D341Med (cell line): ENCODE measurements at regions not wholly inside any gene's neighbourhood (a gene's known extent, or its start where the extent isn't known, plus 50 kb on each side); places are given as distances from the start of the nearest gene placed in this dataset.

Source experiments
- DNase-seq: peaks from one replicate; pipeline ENCODE4 v3.0.0; 2012; ENCODE audit warnings: low spot score

DNA sequence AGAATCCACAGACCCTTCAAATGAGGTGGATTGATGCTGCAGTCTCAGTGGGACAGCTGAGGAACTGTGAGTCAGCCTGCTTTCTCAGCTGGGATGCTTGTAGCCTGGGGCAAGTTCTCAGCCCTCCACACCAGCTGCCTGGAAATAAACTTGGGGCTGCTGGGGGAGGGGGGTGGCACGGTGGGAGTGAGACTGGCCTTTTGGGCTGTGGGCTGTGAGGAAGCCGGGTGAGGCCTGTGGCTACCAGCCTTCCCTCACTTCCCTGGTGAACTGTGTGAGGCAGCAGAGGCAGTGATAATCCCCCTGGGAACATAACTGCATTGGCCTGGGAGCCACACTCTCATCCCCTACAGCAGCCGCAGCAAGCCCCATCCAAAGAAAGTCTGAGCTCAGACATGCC is 114.5 kb upstream of the GUCY1A1 start:
- DNase-seq = no peak

DNA sequence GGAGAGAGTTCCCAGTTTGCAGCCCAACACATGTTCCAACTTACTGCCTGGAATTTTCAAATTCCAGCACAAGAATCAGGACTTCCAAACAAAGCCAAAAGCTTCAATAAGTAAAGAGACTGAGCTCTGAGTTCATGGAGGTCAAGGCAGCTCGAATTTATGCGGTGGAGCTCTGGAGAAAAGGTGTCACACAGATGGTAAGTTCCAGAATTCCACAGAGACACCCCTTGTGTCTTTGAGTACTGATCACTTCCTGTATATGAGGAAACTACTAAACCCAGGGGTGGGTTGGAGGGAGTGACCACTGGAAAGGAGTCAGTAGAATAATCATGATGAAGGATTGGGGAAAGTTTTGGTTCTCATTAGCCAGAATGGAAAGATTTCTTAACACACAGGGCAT is 118.5 kb upstream of the GUCY1A1 start:
- no peak for DNase-seq

DNA sequence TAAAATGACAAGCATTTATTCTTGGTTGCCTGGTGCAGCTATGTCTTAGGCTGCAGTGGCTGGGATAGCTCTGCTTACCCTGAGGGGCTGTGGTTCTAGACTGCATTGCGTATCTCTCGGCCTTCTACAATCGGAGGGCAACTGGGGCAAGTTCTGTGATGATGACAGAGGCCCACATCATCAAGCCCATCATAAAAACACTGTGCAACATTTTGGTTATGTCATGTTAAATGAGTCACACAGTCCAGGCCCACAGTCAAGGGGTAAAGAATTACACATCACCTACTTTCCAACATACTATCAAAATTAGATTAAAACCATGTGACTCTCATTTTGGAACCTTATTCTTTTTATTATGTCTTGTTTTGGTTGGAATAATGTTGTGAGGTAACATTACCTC is 120.2 kb upstream of the GUCY1A1 start:
- DNase-seq = no peak

DNA sequence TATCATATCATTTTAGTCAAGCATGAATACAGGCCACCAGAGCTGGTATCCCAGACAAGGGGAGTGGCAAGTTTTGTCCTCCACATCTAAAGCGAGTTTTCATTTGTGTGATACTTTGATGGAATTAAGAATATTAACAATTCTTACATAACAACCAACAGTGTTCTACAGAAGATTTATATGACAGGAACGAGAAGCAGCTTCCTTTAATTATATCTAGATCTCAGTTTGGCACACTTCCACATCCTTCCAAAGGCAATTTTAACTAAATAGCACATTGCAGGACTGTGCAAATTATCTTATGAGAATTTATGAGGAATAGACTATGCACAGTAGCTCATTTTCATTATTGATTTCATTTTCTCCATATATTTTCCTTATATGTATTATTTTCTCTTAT is 121.2 kb upstream of the GUCY1A1 start:
- DNase-seq = no peak

DNA sequence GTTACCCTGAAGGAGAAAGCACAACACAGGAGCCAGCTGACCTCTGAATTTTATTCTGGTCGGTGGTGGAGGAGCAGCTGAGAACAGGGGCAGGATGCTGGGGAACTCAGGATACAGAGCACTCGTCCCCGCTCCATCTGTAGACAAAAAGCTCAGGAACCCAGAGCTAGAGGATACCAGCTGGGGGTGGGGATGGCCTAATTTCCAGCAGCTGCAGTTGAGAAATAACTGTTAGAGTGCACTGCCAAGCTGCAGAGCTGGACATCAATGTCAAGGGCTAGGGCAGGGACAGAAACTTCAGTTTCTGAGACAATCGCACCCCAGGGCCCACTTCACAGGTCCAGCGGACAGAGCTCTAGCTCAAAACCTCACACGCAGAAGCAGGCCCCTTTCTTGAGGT is 122.1 kb upstream of the GUCY1A1 start:
- no peak for DNase-seq

DNA sequence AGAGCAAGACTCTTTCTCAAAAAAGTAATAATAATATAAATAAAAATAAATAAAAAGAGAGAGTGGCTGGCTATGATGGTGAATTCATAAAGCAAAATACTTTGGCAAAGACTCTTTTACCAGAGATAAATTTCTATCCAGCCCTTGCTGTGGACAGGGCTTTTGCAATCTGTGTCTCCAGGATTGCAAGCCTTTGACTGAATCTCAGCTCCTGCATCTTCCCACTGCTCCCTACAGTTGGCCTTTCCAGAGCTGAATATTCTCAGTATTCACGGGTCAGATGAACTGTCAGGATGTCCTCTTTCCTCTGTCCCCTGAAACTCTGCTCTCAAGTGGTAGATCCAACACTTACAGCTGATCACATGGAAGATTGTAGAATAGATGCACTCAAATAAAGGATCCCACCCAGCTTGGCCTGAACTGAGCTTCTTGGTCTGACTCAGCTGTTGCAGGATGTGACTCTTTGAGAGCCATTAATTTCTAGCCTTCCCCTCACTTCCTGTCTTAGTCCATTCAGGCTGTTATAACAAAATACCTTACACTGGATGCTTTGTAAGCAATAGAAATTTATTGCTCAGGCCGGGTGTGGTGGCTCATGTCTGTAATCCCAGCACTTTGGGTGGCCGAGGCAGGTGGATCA is 123.4 kb upstream of the GUCY1A1 start:
- DNase-seq = no peak

DNA sequence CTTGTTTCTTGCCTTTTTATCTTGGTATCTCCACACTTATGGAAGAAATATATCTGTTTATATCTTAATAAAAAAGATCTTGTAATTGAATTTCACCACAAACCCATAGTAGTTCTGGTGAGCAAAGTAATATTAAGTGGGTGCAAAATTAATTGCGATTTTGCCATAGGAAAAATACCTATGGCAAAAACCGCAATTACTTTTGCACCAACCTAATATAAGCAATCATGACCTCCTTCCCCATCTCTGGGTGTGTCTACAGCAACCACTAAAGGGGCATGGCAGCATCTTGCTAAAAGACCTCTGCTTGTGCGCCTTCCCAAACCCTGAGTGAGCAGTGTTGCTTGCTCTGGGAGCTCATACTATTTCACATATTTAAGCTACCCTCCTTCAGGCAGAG is 124.2 kb upstream of the GUCY1A1 start:
- DNase-seq = no peak

DNA sequence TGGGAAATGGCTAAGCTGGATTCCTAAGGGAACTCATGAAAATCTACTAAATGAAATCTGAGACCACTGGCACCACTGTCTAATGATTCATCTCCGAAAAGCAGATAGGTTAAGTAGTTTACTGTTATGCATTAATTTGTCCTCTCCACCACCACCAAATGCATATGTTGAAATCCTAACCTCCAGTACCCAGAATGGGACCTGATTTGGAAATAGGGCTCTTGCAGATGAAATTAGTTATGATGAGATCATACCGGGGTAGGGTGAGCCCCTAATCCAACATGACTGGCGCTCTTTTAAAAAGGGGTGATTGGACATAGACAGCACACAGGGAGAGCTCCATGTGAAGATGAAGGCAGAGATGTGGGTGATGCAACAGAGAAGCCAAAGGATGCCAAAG is 124.9 kb upstream of the GUCY1A1 start:
- DNase-seq = no peak

DNA sequence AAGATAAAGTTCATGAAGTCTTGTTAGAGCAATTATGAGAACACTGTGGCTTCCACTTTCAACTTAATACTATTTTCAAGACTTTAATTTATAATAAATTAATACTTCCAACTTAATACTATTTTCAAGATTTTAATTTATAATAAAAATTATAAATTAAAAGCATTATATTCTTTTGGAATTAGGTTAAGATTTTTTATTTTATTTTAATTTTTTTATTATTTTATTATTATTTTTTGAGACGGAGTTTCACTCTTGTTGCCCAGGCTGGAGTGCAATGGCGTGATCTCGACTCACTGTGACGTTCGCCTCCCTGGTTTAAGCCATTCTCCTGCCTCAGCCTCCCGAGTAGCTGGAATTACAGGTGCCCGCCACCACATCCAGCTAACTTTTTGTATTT is 126.0 kb upstream of the GUCY1A1 start:
- no peak for DNase-seq

DNA sequence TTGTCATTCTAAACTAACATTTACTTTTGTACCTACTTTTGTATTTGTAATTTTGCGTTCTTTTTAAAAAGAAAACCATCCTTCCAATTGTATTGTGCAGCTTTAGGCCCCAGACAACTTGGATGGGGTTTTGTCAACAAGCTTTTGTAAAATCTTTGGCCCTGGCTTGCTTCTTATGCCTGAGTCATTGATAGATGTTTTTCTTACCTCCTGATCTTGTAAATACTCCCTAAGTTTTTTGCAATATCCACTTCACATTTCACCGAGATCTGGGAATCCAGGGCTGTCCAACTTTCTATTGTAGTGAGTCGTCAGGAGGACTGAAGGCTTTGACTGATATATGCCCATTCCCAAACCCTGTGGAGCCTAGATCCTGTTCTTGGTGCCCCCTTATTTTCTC is 126.9 kb upstream of the GUCY1A1 start:
- no peak for DNase-seq

DNA sequence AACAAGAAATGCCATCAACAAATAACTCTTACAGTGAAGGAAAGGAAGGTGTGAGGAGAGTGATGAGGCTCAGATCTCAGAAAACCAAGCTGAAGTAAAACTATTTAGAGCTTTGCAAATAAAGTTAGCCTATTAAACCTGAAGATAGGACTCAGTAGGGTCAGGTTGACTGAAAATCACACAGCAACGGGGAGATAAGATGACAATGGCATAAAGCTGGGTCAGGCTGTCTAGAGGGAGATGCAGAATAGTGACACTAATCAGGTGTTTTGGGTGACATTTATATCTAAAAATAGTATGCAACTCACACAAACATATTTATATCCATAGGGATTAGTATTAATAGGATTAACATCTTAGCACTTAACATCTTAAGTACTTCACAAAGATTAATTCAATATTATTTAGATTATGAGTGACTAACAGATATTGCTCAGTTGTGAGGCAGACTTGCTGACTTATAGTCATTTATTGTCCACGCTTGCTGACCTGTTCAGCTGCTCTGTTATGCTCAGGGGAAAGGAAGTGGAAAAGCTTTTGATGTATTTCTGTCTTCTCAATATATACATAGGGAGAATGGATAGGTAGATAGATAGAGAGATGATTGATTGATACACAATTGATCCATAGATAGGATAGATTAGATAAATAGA is 130.7 kb upstream of the GUCY1A1 start:
- DNase-seq = peak; percentile 48

DNA sequence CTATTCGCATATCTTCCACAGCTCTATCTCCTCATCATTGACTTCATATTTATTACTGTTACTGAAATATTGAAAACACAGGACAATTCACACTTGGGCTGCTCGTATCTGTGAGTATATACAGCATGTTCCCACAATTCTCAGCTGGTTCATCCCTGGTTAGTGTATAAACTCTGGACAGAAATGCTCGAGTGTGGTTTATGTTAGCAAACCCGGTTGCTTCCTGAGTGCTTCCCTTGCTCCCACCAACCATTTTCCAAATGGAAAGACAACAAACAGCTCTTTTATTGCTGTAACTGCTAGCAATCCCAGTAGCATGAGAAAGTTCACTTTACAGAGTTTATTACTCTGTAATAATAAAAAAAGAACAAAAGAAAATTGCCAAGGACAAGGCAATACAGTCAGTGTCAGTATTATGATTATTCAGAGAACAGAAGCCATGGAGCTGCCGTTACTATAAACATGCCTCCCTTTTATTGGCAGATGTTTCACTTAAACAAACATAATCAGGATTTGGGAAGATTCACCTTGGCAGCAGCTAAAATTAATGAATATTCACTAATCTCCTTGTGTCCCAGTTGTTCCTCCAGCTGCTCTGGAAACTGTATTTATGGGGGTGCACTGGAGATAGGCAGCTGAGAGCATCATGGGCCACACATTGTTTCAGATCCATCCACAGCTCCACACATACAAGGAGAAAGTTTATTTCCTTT is 134.1 kb upstream of the GUCY1A1 start:
- DNase-seq = peak; percentile 51

DNA sequence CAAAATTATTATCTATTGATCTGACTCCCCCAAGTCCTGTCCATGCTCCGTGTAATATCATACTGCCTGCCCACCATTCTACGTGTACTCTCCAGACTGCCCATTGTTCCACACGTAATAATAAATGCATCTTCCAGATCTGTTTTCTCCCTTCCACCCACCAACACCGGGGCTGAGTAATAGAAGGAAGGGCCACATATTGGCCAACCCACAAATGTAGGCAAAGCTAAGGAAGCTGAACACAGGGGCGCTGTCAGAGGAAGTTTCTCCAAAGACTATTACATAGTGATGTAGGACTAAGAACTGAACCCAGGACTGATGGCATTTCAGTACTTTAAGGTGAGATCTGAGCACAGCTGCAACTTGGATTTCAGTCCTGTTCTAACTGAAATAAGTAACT is 135.8 kb upstream of the GUCY1A1 start:
- no peak for DNase-seq

DNA sequence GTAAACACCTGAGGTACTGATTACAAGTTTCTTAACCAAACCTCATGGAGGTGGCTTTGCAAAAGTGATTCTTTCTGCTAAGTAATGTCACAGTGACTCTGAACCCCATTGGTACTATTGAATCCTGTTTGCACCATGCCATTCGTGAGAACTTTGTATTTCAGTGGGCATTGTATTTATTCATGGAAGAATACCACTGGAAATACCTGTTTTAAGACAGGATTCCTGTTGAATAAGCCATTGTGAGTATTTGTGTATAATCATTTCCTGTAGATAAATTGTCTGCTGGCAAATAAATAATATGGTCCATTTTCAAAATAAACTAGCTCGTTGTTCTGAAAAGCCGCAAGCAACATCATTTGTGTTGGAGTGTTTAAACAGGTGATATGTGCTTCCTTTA is 136.4 kb upstream of the GUCY1A1 start:
- DNase-seq = no peak

DNA sequence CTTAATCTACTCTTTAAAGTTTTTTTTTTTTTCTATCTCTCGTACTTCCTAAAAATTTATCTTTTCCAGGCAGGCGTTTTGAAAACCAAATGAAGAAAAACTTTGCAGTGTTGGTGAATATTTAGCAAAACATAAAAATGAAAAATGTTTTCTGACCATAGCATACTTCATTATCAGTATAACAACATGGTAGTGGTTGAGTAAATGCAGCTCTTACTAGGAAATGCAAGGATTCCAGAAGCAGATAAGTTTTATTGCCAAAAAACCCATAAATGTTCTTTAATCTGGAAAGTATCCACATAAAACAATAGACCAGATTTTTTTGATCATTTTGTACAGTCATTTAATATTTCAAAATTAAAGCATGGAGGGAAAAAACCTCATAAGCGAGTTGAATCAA is 136.9 kb upstream of the GUCY1A1 start:
- no peak for DNase-seq

DNA sequence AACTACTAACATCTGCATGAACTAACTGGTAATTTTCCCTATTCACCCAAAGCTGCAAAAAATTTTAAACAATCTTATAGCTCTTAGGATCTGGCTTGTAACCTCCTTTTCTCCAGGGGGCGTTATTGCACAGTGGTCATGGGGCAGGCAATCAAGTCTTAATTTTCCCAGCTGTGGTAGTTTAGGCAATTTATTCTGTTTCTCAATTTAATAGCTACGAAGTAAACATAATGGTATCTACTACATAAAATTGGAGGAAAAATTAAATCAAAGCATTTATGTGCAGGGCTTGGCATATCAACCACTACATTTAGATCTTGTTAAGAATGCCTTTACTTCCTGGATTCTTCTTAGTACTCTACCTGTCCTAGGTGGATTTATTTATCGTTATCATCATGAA is 137.4 kb upstream of the GUCY1A1 start:
- peak; percentile 42 for DNase-seq

DNA sequence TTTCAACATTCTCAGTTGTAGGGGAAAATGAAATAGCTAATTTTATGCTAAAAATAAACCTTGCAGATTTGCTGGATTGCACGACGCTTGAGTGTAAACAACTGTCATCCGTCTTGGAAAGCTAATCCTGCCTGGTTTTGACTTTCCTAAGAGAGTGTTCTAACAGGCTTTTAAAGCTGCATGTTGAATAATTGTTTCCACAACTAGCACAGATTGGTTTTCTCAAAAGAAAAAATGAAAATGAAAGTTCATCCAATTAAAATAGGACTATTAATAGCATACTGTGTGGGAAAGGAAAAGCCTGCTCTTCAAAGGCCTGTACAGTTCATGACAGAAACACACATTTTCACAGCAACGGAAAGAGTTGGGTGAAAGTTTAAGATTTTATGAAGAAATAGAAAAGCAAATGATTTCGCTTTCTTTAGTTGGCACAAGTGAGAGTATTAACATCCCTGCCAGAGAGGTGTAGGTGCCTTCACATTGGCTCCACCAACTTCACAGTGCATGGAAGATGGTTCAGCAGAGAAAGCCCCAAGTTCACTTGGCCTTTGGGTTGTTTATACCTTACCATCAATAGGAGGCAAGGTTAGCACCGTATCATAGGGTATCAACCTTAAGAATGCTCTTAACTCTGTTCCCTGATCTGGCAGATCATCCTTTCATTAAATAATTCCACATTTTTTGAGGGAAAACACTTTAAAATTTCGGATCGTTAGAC is 140.0 kb upstream of the GUCY1A1 start:
- no peak for DNase-seq

DNA sequence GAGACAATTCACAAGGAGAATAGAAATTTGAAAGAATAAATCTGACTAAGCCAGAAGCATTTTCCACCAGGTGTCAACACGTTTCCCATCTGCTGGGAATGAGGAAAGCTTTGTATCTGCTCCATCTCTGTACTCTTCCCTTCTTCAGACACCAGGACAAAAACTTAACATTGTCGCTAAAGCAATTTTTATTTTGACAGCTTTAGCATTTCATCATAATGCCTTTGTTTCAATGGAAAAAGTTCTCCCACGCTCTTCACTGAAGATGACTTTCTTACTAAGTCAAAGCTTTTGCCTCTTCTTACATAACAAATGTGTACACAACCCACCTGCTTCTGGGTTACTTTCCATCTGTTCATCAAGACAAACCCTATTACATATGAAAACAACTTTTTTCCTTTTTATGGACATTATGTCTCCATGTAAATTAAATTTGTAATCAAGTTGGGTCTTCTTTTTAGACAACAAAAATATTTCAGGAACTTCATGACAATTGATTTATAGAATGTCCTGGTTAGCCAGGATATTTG is 141.7 kb upstream of the GUCY1A1 start:
- DNase-seq = no peak

DNA sequence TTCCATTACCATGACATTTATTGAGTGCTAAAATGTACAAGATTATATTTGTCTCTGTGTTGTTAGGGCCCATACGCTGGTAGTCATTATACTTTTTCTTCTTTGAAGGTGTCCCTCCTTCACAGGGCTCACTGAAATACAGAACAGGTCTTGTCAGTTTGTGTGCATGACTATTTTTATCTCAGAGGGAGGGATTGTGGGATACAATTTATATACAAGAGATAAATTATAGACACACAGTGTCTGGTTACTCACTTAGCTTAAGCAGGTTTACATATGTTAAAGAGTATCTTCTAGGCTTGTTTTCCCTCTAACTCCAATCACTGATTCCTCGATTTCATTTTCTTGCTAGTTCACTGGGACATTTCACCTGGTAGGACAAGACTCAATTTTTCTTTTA is 143.3 kb upstream of the GUCY1A1 start:
- DNase-seq = no peak

DNA sequence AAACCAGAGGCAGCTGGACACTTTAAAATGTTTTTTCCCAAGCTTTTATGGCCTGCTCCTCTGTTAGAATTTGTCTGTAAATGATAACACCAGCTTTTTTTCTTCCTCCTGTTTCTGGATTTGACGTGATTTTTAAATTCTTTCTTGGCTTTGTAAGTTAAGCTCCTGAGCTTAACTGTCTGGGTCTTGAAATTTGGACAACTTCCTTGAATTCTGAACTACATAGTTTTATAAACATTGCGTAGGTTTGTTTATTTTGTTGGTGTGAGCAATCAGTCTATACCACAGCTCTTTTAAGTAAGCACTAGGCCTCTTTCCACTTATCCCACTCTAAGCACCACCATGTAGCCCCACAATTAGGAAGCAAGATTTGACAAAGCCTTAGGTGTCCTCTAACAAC is 144.4 kb upstream of the GUCY1A1 start:
- DNase-seq = no peak

DNA sequence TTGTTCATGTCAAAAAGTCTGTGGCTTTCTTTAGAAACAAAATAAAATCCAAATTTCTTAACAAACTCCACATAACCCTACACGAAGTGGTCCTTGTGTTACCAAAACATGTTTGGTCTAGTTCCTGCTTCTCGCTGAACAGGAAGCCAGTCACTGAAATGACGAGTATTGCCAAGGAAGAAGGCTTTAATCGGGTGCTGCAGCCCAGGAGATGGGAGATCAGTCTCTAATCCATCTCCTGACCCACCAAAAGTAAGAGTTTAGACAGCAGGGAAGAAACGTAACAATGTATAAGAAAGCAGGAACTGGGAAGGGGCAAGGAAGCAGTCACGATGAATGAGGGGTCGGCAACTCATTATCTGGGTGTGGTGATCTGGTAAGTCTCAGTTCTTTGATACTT is 144.6 kb upstream of the MAP9 start:
- DNase-seq = no peak

DNA sequence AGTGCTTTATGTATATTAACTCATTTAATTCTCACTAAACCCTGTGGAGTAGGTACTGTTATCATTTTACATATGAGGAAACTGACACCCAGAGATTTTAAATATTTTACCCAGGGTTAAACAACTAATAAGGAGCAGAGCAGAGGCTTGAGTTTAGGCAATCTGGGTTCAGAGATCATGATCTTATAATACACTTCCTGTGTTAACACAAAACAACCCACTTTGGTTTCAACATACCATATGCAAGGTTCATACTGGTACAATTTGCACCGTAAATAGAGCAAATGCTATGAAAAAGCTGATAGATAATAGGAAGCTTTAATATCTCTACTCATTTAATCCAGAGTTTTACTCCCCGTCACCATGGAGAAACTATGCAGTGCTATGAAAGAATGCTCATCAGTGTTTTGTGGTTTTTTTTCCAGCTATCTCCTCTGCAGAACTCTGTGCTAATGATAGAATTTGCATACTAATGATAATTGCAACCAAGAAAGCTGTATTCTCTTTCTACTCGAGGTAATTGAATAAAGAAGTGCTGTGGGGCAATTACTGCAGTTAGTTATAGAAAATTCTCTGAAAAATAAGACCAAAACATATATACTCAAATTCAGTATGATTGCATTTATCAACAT is 138.8 kb upstream of the MAP9 start:
- DNase-seq = no peak
